NCI-H82 treated with DMSO at 0.1 percent for 48 hours (cell line): ENCODE measurements at regions not wholly inside any gene's neighbourhood (a gene's known extent, or its start where the extent isn't known, plus 50 kb on each side); places are given as distances from the start of the nearest gene placed in this dataset.

Experiments
- DNase-seq: peaks from one replicate; lab custom pipeline; 2025; ENCODE audit not compliant: unreplicated experiment; lab: John Stamatoyannopoulos, UW

GRCh38 chrX:39854772-39855747, 242.7 kb downstream of the BCOR start:
- DNase-seq, result no peak

DNA sequence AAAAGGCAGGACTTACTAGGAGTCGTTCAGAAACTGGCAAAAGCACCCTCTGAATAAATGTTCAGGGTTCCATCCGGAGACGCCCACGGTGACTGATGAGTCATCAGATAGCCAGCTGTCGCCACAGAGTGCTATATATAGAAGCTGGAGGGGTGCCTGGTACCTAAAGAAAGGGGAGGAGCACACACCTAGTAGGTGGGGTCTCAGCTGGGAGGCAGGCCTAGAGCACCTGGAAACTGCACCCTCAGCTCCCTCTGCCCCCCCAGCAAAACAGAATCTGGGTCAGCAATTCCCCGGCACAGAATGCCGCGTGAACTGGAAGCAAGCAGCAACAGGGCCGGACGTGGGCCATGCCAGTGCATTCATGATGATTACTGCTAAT, 242.0 kb downstream of the BCOR start:
- DNase-seq, result no peak

GRCh38 chrX:39856472-39857121, 241.2 kb downstream of the BCOR start:
- DNase-seq, result no peak

DNA sequence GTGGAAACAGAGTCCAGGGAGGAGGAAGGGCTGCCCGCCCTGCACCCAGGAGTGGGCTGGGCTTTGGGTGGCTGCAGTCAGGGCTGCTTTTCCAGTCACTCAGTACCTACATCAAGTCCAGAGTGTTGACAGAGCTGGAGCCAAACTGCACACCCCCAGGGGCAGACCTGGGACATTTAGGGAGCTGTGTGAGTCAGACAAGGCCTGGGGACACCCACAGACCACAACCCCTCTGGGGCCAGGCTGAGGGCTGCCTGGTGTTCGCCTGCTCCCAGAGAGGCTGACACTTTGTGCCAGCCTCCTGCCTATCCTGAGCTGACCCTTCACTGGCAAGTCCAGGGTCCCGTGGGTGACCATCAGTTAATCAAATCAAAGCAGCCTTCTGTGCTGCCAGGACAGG, 240.0 kb downstream of the BCOR start:
- DNase-seq, result no peak

GRCh38 chrX:39859991-39860861, 237.5 kb downstream of the BCOR start:
- no peak for DNase-seq

DNA sequence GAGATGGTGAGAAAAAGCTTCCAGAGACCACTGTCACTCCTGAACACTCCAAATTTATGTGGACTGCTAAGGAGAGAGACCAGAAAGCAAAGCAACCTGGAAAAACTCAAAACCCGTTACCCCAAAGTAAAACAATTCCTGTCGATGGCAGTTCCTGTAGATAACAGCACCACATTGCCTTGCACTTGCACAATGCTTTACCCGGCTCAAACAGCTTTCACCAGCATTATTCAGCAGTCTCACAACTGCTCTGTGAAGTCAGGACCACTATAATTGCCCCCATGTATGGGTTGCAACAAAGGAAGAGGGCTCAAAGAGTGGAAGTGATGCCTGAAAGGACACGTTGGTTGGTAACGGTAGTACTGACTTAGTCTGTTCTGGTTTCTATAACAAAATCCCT, 234.8 kb downstream of the BCOR start:
- DNase-seq, result no peak

GRCh38 chrX:39866229-39866628, 231.5 kb downstream of the BCOR start:
- DNase-seq, result no peak

- DNase-seq, result no peak
Observed at GRCh38 chrX:39869846-39870601, 227.7 kb downstream of the BCOR start.

DNA sequence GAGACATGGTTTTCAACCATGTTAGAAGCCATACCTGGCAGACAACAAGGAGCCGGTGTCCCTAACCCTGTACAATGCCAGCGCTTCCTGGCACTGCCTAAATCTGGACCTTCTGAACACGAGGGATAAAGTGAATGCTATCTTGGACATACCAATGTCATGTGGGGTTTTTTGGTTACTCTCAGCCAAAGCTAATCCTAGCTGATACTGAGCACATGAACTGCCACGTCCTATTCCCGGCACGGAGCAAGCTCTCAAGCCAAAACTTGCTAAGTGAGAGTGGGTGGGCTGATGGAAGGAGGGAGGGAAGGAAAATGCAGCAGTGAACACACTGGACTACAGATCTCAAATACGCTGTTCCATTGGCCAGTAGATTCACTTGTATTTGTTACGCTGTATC, 226.1 kb downstream of the BCOR start:
- no peak for DNase-seq

DNA sequence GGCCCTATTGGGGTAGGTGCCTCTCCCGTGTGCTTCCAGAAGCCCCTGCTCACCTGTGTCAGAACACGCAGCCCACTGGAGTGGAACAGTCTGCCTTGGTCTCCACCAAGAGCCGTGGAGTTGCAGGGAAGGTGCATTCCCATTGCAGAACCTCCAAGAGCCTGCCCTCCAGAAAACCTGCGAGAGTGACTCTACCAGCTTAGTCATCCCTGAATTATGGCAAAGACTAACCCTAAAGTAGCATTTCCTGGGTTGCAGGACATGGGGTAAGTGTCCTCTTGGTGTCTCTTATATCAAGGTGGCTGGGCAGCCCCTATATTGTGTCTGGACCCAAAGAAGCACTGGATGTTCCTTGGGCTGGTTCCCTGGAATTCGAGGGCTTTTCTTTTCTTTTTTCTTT, 224.6 kb downstream of the BCOR start:
- DNase-seq, result no peak

GRCh38 chrX:39874202-39874816, 223.4 kb downstream of the BCOR start:
- no peak for DNase-seq

- peak; percentile 56 for DNase-seq
Observed at GRCh38 chrX:39875834-39876628, 221.7 kb downstream of the BCOR start.

DNA sequence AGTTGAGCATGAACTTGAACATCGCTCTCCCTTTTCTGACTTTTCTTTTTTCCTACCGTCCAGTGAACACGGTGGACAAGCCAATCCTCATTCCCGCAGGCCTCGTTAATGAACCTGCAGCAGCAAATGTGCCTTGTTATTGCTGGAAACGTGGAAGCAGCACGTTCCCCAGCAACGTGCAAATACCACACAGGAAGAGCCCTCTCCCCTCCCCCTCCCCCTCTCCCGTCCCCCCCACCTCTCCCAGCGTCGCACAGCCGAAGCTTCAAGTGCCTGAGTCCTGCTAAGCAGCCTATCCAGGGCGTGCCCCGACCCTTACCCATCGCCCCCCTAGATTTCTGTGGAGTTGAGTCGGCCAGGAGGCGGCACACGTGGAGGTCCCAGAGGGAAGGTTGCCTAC, 219.9 kb downstream of the BCOR start:
- DNase-seq, result no peak

GRCh38 chrX:39883666-39884065, 214.1 kb downstream of the BCOR start:
- no peak for DNase-seq

- no peak for DNase-seq
Observed at GRCh38 chrX:39886282-39886681, 211.5 kb downstream of the BCOR start.

- DNase-seq, result no peak
Observed at GRCh38 chrX:39888730-39889129, 209.0 kb downstream of the BCOR start.

DNA sequence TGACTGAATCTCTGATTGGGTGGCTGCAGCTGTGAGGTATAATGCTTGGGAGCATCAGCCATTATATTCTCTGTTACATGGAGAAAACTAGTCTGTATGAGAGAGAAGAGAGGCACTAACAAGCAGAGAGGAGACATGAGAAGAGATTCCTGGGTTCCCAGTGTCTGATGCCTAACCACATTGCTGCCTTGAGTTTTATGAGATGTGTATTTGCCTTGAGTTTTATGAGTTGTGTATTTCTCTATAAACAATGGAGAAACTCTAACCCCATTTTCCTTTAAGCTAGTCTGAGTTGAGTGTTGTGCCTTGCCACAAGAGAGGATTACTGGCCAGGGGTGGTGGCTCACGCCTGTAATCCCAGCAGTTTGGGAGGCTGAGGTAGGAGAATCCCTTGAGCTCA, 208.1 kb downstream of the BCOR start:
- DNase-seq, result no peak

- no peak for DNase-seq
Observed at GRCh38 chrX:39890807-39891206, 207.0 kb downstream of the BCOR start.

DNA sequence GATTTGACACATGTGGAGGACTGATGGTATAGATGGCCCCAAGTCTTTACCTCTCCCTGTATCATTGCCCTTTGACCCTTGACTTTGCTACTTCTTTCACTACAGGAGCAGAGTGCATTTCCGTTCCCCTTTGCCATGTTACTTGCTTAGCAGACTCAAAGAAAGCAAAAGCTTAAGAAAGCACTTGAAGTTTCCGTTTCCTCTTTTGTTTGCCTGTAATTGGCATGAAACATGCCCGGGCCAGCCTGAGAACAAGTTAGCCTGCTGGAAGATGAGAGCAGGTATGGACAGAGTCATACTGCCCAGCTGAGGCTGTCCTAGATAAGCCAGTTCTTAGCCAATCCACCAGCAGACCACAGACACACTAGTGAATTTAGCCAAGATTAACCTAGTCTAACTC, 206.0 kb downstream of the BCOR start:
- DNase-seq, result no peak
